Subcutaneous abdominal adipose tissue (tissue), 5 donors: ENCODE measurements at regions not wholly inside any gene's neighbourhood (a gene's known extent, or its start where the extent isn't known, plus 50 kb on each side); places are given as distances from the start of the nearest gene placed in this dataset.

Experiments used
- H3K27ac ChIP-seq: one replicate; pipeline ENCODE4 v1.7.0; 2013; ENCODE audit warnings: low read depth, mild to moderate bottlenecking, inconsistent platforms, low read length, moderate library complexity
- H3K27me3 ChIP-seq, 5 donors: one replicate each; pipeline ENCODE4 v1.7.0; 2013; ENCODE audit warnings: low read length in 5 of 5, inconsistent platforms in 1 of 5; ENCODE audit not compliant: control insufficient read depth in 5 of 5, insufficient read depth in 4 of 5
- H3K36me3 ChIP-seq, 5 donors: one replicate each; pipeline ENCODE4 v1.7.0; 2013; ENCODE audit warnings: low read length in 5 of 5; ENCODE audit not compliant: control insufficient read depth in 5 of 5, insufficient read depth in 5 of 5
- H3K4me1 ChIP-seq, 5 donors: one replicate each; pipeline ENCODE4 v1.7.0; 2013; ENCODE audit warnings: low read length in 5 of 5, mild to moderate bottlenecking in 3 of 5, moderate library complexity in 1 of 5; ENCODE audit not compliant: control insufficient read depth in 5 of 5, insufficient read depth in 5 of 5
- H3K4me3 ChIP-seq, 5 donors: one replicate each; pipeline ENCODE4 v1.7.0; 2013; ENCODE audit warnings: low read length in 5 of 5, low read depth in 1 of 5
- H3K9ac ChIP-seq, 5 donors: one replicate each; pipeline ENCODE4 v1.7.0; 2013; ENCODE audit warnings: low read length in 5 of 5, mild to moderate bottlenecking in 4 of 5, moderate library complexity in 3 of 5
- H3K9me3 ChIP-seq, 5 donors: one replicate each; pipeline ENCODE4 v1.7.0; 2013; ENCODE audit warnings: low read length in 5 of 5; ENCODE audit not compliant: control insufficient read depth in 5 of 5
- donor health status: healthy.
- donor health status: healthy.
- donor health status: healthy.
- donor health status: healthy.
- donor health status: healthy.

- no peak overlapping the region for H3K9ac ChIP-seq
- no peak overlapping the region for H3K27ac ChIP-seq
- no peaks in the 10 kb centered on the region for H3K36me3 ChIP-seq
- H3K9me3 ChIP-seq = no peaks in the 10 kb centered on the region
- no peaks in the 10 kb centered on the region for H3K27me3 ChIP-seq
- H3K4me1 ChIP-seq = peaks cover 3 to 19% (median 16%) of the 10 kb centered on the region in 5 donors
- H3K4me3 ChIP-seq = no peak overlapping the region
These were observed 89.3 kb downstream of the RIN2 start for GRCh38 chr20:19847383-19847782.

GRCh38 chr20:19849341-19850197 lies 91.5 kb downstream of the RIN2 start:
- H3K36me3 ChIP-seq = no peaks in the 10 kb centered on the region
- H3K9ac ChIP-seq = peak overlapping the region in 2 of 5 donors; percentile 36 to 39
- H3K4me1 ChIP-seq = peaks cover 3 to 19% (median 16%) of the 10 kb centered on the region in 5 donors
- H3K4me3 ChIP-seq = peak overlapping the region in 2 of 5 donors; percentile 1 to 6
- H3K27me3 ChIP-seq = no peaks in the 10 kb centered on the region
- H3K9me3 ChIP-seq = no peaks in the 10 kb centered on the region
- peak overlapping the region; percentile 56 for H3K27ac ChIP-seq

DNA sequence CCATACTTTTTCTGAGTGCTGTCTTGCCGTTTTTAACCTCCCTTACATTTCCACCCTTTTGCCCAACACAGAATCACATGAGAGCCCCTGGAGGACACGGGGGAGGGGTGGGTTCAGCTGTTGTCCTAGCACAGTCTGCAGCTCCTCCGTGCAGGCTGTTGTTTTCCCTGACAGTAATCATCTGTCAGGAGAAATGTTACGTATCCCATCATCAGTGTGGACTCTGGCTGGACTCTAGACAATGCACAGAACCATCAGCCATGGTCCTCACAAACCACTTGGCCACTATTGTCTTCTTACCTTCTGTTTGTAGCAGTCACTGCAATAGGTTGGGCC lies 92.1 kb downstream of the RIN2 start:
- H3K4me1 ChIP-seq = peaks cover 3 to 19% (median 16%) of the 10 kb centered on the region in 5 donors
- peak overlapping the region in 1 of 5 donors; percentile 36 for H3K9ac ChIP-seq
- H3K27ac ChIP-seq = peak overlapping the region; percentile 56
- no peaks in the 10 kb centered on the region for H3K27me3 ChIP-seq
- H3K36me3 ChIP-seq = no peaks in the 10 kb centered on the region
- peak overlapping the region in 2 of 5 donors; percentile 1 to 6 for H3K4me3 ChIP-seq
- H3K9me3 ChIP-seq = no peaks in the 10 kb centered on the region

DNA sequence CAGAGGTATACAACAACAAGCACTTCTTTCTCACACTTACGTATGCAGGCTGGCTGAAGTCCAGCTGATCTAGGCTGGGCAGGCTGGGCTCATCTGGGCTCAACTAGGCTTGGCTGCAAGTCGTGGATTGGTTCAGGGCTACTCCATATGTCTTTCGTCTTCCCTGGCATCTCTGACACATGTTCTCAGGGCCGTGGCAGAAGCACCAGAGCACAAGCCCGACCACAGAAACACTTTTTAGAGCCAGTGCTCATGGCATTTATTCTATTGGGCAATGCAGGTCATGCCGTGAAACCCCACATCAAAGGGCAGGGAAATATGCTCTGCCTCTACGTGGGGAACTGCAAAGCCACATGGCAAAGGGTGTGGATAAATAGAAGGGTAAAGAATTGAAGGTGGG lies 93.8 kb downstream of the RIN2 start:
- no peak overlapping the region for H3K27ac ChIP-seq
- peaks cover 3 to 19% (median 16%) of the 10 kb centered on the region in 5 donors for H3K4me1 ChIP-seq
- H3K4me3 ChIP-seq = no peak overlapping the region
- no peaks in the 10 kb centered on the region for H3K9me3 ChIP-seq
- H3K36me3 ChIP-seq = no peaks in the 10 kb centered on the region
- no peak overlapping the region for H3K9ac ChIP-seq
- H3K27me3 ChIP-seq = no peaks in the 10 kb centered on the region

DNA sequence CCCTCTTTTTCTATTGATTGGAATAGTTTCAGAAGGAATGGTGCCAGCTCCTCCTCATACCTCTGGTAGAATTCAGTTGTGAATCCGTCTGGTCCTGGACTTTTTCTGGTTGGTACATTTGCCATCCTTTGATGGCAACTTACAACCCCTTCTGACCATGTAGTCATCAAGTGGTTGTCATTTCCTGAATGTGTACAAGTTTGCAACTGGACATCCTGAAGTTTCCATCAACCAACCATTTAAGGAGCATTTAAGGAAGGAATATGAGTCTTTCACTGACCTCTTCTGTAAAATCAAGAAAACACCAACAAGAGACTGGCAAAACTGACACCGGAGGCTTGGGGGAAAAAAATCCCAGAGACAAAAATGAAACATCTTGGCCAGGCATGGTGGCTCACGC lies 97.4 kb downstream of the RIN2 start:
- Histone ChIP-seq H3K36me3 (no peaks in the 10 kb centered on the region), H3K27me3 (no peaks in the 10 kb centered on the region)

DNA sequence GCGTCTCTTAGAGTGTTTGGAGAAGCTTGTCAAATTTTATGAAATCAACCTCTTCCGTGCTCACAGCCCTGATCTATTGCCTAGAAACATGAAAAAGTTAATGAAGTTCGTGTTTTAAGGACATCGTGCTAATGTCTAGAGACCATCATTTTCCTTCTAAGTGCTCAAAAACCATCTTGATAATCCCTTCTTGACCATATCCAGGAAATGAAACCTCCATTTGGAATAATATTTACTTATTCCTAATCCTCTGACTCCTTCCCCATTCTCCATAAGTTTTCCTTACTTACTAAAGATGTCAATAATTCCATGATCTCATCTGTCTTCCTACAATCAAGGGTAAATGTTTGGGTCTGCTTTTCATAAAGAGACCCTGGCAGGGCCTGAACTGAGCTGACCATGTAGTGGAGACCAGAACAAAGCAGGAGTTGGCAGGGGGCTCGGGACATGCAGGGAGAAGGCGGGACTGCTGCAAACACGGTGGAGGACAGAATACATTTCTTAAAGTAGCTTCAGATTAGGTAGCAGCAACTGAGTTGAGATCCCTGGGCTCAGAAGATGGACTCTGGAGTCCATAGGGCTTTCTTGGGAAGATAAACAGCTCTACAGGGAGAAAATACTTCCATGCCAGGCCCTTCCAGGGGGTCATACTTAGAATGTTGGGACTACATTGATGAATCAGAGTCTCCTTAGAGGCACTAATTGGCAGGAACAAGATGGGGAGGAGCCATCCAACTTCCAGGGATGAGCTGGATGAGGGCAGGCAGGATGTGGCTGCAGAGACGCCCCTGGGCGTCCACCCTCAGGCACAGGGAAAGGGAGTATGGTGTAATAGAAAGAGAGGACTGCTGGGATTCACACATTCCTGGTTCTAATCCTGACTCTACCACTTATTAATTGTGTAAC lies 100.7 kb downstream of the RIN2 start:
- Histone ChIP-seq H3K4me3 (no peak overlapping the region), H3K27ac (no peak overlapping the region), H3K27me3 (no peaks in the 10 kb centered on the region), H3K9ac (no peak overlapping the region), H3K9me3 (no peaks in the 10 kb centered on the region), H3K4me1 (no peaks in the 10 kb centered on the region), H3K36me3 (no peaks in the 10 kb centered on the region)

More for the DNA sequence above, 97.4 kb downstream of the RIN2 start:
- peaks cover 0 to 2% (median under 1%) of the 10 kb centered on the region in 5 donors for H3K4me1 ChIP-seq
- H3K27ac ChIP-seq = no peak overlapping the region
- H3K4me3 ChIP-seq = no peak overlapping the region
- H3K9me3 ChIP-seq = no peaks in the 10 kb centered on the region
- no peak overlapping the region for H3K9ac ChIP-seq

DNA sequence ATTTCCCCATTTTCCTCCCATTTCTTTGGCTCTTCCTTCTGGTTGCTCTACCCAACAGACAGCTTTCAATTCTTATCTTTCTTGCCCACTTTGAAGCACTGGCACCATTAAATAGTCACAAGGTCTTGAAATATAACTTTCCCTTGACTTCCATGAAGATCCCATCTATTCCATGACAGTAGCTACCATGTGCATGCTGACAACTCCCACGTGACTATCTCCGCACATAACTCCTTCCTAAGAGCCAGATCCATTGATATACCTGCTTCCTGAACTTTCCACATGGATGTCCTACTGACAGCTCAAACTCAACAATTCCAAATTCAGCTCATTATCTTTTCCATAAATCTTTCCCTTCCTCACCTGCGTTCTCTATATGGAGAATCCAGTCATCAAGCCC lies 101.4 kb downstream of the RIN2 start:
- Histone ChIP-seq H3K27me3 (no peaks in the 10 kb centered on the region), H3K27ac (no peak overlapping the region), H3K9ac (no peak overlapping the region), H3K4me1 (no peaks in the 10 kb centered on the region), H3K9me3 (no peaks in the 10 kb centered on the region), H3K4me3 (no peak overlapping the region), H3K36me3 (no peaks in the 10 kb centered on the region)

DNA sequence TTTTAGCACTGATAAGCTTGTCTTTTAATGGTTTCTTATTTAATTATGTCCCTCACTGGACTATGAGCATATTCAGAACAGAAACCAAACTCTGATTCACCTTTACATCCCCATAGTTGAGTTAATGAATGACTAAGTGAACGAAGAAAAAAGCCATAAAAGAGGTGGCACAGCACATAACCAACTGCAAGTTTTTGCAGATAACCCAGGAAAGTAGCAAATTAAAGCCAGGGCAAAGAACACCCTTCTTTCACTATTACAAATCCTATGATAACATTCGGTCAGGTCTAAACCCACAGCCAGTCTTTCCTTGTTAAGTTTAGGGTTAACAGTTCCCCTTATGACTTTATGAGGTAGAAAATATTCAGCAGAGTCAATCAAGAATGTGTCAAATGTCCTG lies 102.7 kb downstream of the RIN2 start:
- Histone ChIP-seq H3K27me3 (no peaks in the 10 kb centered on the region), H3K36me3 (no peaks in the 10 kb centered on the region), H3K4me3 (no peak overlapping the region), H3K4me1 (no peaks in the 10 kb centered on the region), H3K9me3 (no peaks in the 10 kb centered on the region), H3K9ac (no peak overlapping the region), H3K27ac (no peak overlapping the region)

DNA sequence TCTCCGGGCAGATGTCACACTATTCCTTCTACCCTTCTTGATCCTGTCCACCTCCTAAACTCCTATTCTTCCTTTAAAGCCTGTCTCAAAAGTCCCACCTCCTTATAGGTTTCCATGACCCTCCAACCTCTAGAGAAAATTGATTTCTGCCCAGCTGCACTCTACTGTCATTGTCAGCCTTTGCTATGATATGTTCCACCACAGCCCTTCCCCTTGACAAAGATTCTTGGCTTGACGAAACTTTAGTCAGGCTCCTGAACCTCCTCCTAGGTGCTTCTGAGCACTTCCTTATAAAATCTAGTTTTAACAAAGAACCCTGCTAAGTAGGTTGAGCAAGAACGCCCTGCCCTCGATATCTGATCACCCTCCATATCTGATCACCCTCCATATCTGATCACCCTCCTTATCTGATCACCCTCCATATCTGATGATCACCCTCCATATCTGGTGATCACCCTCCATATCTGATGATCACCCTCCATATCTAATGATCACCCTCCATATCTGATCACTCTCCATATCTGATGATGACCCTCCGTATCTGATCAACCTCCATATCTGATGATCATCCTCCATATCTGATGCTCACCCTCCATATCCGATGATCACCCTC lies 103.2 kb downstream of the RIN2 start:
- no peaks in the 10 kb centered on the region for H3K9me3 ChIP-seq
- H3K4me1 ChIP-seq = no peaks in the 10 kb centered on the region
- H3K27me3 ChIP-seq = no peaks in the 10 kb centered on the region
- H3K36me3 ChIP-seq = no peaks in the 10 kb centered on the region
- H3K27ac ChIP-seq = no peak overlapping the region
- no peak overlapping the region for H3K9ac ChIP-seq
- H3K4me3 ChIP-seq = no peak overlapping the region

GRCh38 chr20:19864130-19864529 lies 106.1 kb downstream of the RIN2 start:
- Histone ChIP-seq H3K27ac (no peak overlapping the region), H3K4me3 (no peak overlapping the region), H3K4me1 (peaks cover 0 to 3% (median 0%) of the 10 kb centered on the region in 5 donors), H3K36me3 (no peaks in the 10 kb centered on the region), H3K27me3 (no peaks in the 10 kb centered on the region), H3K9me3 (no peaks in the 10 kb centered on the region), H3K9ac (no peak overlapping the region)
